Karpas-422 (cell line): ENCODE measurements at regions not wholly inside any gene's neighbourhood (a gene's known extent, or its start where the extent isn't known, plus 50 kb on each side); places are given as distances from the start of the nearest gene placed in this dataset.
"Not testable (repeated sequence)": the region's sequence is repeated elsewhere in the genome, so short reads cannot be mapped to it uniquely, and the experiment has no call there.

Source experiments
- DNase-seq: peaks from one replicate; pipeline ENCODE4 v3.0.0-alpha.2; 2015
- H2AFZ ChIP-seq: fragments of 200-600 bp; sonication (generic); 2 replicates; pipeline ENCODE4 v1.6.1; 2014; ENCODE audit warnings: antibody characterized with exemption, low read length, mixed read lengths
- H3K27ac ChIP-seq: fragments of 200-600 bp; sonication (generic); 2 replicates; pipeline ENCODE4 v1.5.1; 2014; ENCODE audit warnings: mild to moderate bottlenecking, low read length, moderate library complexity
- H3K27me3 ChIP-seq: fragments of 200-600 bp; sonication (generic); 2 replicates; pipeline ENCODE4 v1.6.1; 2014; ENCODE audit warnings: low read length, mixed read lengths
- H3K36me3 ChIP-seq: fragments of 200-600 bp; sonication (generic); 2 replicates; pipeline ENCODE4 v1.6.1; 2014; ENCODE audit warnings: low read length, mixed read lengths; ENCODE audit not compliant: insufficient read depth
- H3K4me1 ChIP-seq: fragments of 200-600 bp; sonication (generic); 2 replicates; pipeline ENCODE4 v1.6.1; 2014; ENCODE audit warnings: mild to moderate bottlenecking, low read length, mixed read lengths
- H3K4me2 ChIP-seq: fragments of 200-600 bp; sonication (generic); 2 replicates; pipeline ENCODE4 v1.6.1; 2014; ENCODE audit warnings: low read length, low read depth, mild to moderate bottlenecking; ENCODE audit not compliant: poor library complexity, severe bottlenecking
- H3K4me3 ChIP-seq: fragments of 200-600 bp; sonication (generic); 2 replicates; pipeline ENCODE4 v1.5.1; 2014; ENCODE audit warnings: mild to moderate bottlenecking, antibody characterized with exemption, low read length, mixed read lengths
- H3K79me2 ChIP-seq: fragments of 200-600 bp; sonication (generic); 2 replicates; pipeline ENCODE4 v1.6.1; 2014; ENCODE audit warnings: mild to moderate bottlenecking, low read length, mixed read lengths
- H3K9ac ChIP-seq: fragments of 200-600 bp; sonication (generic); 2 replicates; pipeline ENCODE4 v1.6.0; 2014; ENCODE audit warnings: low read length
- H3K9me2 ChIP-seq: fragments of 200-600 bp; sonication (generic), shearing (Covaris generic); replicated peaks from 2 replicates; pipeline ENCODE4 v1.6.0; 2014; ENCODE audit warnings: mild to moderate bottlenecking, low read length, moderate library complexity; ENCODE audit not compliant: insufficient read depth
- H3K9me3 ChIP-seq: fragments of 300-700, 200-600 bp; sonication (generic); 2 replicates; pipeline ENCODE4 v1.6.1; 2014; ENCODE audit warnings: low read length, mixed read lengths
- H4K20me1 ChIP-seq: fragments of 200-600 bp; sonication (generic); 2 replicates; pipeline ENCODE4 v1.6.1; 2014; ENCODE audit warnings: mild to moderate bottlenecking, antibody characterized with exemption, low read length, low read depth; ENCODE audit not compliant: insufficient read depth

GRCh38 chr13:55615081-55615480 is 1525.6 kb upstream of the PRR20A start:
- Histone ChIP-seq H3K9ac (no peak overlapping the region), H3K4me1 (no peaks in the 10 kb centered on the region), H3K9me2 (no peaks in the 10 kb centered on the region), H3K27me3 (no peaks in the 10 kb centered on the region), H2AFZ (no peak overlapping the region), H3K4me2 (no peak overlapping the region), H4K20me1 (no peaks in the 10 kb centered on the region), H3K9me3 (peaks cover 24% of the 10 kb centered on the region), H3K27ac (no peak overlapping the region), H3K79me2 (no peaks in the 10 kb centered on the region), H3K36me3 (no peaks in the 10 kb centered on the region), H3K4me3 (no peak overlapping the region)
- DNase-seq: no peak

GRCh38 chr13:55617241-55617640 is 1523.5 kb upstream of the PRR20A start:
- Histone ChIP-seq H3K36me3 (no peaks in the 10 kb centered on the region), H3K27ac (no peak overlapping the region), H3K9me3 (peaks cover 28% of the 10 kb centered on the region), H3K9ac (no peak overlapping the region), H3K4me3 (no peak overlapping the region), H3K9me2 (no peaks in the 10 kb centered on the region), H4K20me1 (no peaks in the 10 kb centered on the region), H3K4me1 (no peaks in the 10 kb centered on the region), H3K27me3 (no peaks in the 10 kb centered on the region), H3K79me2 (no peaks in the 10 kb centered on the region), H2AFZ (no peak overlapping the region), H3K4me2 (no peak overlapping the region)
- DNase-seq: no peak

- no peaks in the 10 kb centered on the region for H3K79me2 ChIP-seq
- H3K4me2 ChIP-seq: no peak overlapping the region
- no peak overlapping the region for H2AFZ ChIP-seq
- H3K9me2 ChIP-seq: no peaks in the 10 kb centered on the region
- no peak overlapping the region for H3K4me3 ChIP-seq
- no peak for DNase-seq
- no peaks in the 10 kb centered on the region for H3K27me3 ChIP-seq
- no peaks in the 10 kb centered on the region for H3K36me3 ChIP-seq
- H3K27ac ChIP-seq: no peak overlapping the region
- no peak overlapping the region for H3K9ac ChIP-seq
- no peaks in the 10 kb centered on the region for H3K4me1 ChIP-seq
- peaks cover 41% of the 10 kb centered on the region for H3K9me3 ChIP-seq
- no peaks in the 10 kb centered on the region for H4K20me1 ChIP-seq
Observed at GRCh38 chr13:55627221-55627620, 1513.5 kb upstream of the PRR20A start.

GRCh38 chr13:55632402-55632801 is 1508.3 kb upstream of the PRR20A start:
- Histone ChIP-seq H3K4me3 (no peak overlapping the region), H3K4me1 (no peaks in the 10 kb centered on the region), H3K9me2 (no peaks in the 10 kb centered on the region), H3K27me3 (no peaks in the 10 kb centered on the region), H3K36me3 (no peaks in the 10 kb centered on the region), H3K9me3 (peaks cover 29% of the 10 kb centered on the region), H2AFZ (no peak overlapping the region), H4K20me1 (no peaks in the 10 kb centered on the region), H3K4me2 (no peak overlapping the region), H3K9ac (no peak overlapping the region), H3K79me2 (no peaks in the 10 kb centered on the region), H3K27ac (no peak overlapping the region)
- DNase-seq: no peak

DNA sequence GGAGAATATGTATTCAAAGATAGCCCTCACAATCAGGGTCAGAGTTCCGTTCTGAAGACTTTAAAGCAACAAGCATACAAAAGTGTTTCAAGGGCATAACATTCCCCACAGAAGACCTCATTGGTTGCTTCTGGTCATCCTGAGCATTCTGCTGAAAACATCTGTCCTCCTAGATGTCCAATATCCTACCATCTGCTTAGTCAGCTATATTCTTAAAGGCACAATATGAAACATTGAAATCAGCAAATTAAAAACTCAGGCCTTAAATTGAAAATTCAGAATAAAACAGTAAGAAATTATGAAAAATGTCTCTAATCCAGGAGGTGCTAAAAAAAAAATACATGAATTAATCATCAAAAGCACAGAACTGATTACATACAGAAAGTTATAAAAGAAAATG is 1491.2 kb upstream of the PRR20A start:
- H3K4me2 ChIP-seq: no peak overlapping the region
- H3K9ac ChIP-seq: no peak overlapping the region
- H3K9me3 ChIP-seq: peaks cover 20% of the 10 kb centered on the region
- H3K79me2 ChIP-seq: no peaks in the 10 kb centered on the region
- H4K20me1 ChIP-seq: no peaks in the 10 kb centered on the region
- H3K27me3 ChIP-seq: no peaks in the 10 kb centered on the region
- no peak for DNase-seq
- H3K4me1 ChIP-seq: no peaks in the 10 kb centered on the region
- no peak overlapping the region for H3K27ac ChIP-seq
- H2AFZ ChIP-seq: no peak overlapping the region
- H3K36me3 ChIP-seq: no peaks in the 10 kb centered on the region
- H3K4me3 ChIP-seq: no peak overlapping the region
- H3K9me2 ChIP-seq: no peaks in the 10 kb centered on the region

DNA sequence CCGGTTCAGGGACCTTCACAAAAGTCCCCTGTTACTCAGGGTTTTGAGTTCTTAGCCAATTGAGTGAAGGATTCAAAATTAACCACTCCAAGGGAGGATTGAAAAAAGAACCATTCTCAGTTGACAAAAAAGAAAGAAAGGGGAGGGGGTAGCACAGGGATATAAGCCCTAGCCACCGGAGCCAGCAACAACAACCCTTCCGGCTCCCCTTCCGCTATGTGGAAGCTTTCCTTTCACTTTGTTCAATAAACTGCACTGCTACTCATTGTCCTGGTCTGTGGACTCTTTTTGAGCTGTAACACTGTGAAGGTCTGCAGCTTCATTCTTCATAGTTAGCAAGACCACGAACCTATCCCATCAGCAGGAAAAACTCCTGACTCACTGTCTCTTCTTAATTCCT is 1488.1 kb upstream of the PRR20A start:
- Histone ChIP-seq H3K4me3 (no peak overlapping the region), H3K27me3 (no peaks in the 10 kb centered on the region), H3K9me2 (no peaks in the 10 kb centered on the region), H3K27ac (no peak overlapping the region), H3K4me1 (no peaks in the 10 kb centered on the region), H3K9ac (no peak overlapping the region), H3K9me3 (peaks cover 14% of the 10 kb centered on the region), H3K36me3 (no peaks in the 10 kb centered on the region), H4K20me1 (no peaks in the 10 kb centered on the region), H3K79me2 (no peaks in the 10 kb centered on the region), H3K4me2 (no peak overlapping the region), H2AFZ (no peak overlapping the region)
- DNase-seq: no peak

DNA sequence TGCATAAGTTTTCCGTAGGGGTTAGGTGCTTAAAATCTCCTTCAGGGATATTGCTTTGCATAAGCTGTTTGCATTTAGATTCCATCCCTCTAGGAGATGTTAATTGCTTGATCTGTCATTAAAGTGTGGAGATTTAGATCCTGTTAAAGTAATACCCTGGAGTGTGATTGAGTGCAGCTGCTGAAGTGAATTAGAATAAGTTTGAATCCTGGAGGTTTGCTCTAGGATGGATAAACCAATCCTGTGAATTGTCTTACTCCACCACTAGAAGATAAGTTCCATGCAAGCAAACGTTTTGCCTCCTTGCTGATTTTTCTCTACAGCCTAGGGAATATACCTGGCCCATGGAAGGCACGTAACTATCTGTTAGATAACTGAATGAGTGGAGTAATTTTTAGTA is 1487.2 kb upstream of the PRR20A start:
- H3K27ac ChIP-seq: no peak overlapping the region
- no peaks in the 10 kb centered on the region for H3K79me2 ChIP-seq
- H3K9ac ChIP-seq: no peak overlapping the region
- no peaks in the 10 kb centered on the region for H3K9me2 ChIP-seq
- H3K27me3 ChIP-seq: no peaks in the 10 kb centered on the region
- H3K9me3 ChIP-seq: peaks cover 14% of the 10 kb centered on the region
- no peak overlapping the region for H3K4me2 ChIP-seq
- H4K20me1 ChIP-seq: no peaks in the 10 kb centered on the region
- DNase-seq: no peak
- no peaks in the 10 kb centered on the region for H3K4me1 ChIP-seq
- H3K36me3 ChIP-seq: no peaks in the 10 kb centered on the region
- H3K4me3 ChIP-seq: no peak overlapping the region
- no peak overlapping the region for H2AFZ ChIP-seq

- no peak for DNase-seq
- H3K9me2 ChIP-seq: no peaks in the 10 kb centered on the region
- H3K9ac ChIP-seq: no peak overlapping the region
- no peak overlapping the region for H3K4me2 ChIP-seq
- H3K4me1 ChIP-seq: no peaks in the 10 kb centered on the region
- peaks cover 14% of the 10 kb centered on the region for H3K9me3 ChIP-seq
- no peaks in the 10 kb centered on the region for H3K36me3 ChIP-seq
- H3K4me3 ChIP-seq: no peak overlapping the region
- H2AFZ ChIP-seq: no peak overlapping the region
- H3K27me3 ChIP-seq: no peaks in the 10 kb centered on the region
- no peaks in the 10 kb centered on the region for H3K79me2 ChIP-seq
- no peak overlapping the region for H3K27ac ChIP-seq
- H4K20me1 ChIP-seq: no peaks in the 10 kb centered on the region
Observed at GRCh38 chr13:55654243-55654642, 1486.5 kb upstream of the PRR20A start.

GRCh38 chr13:55660264-55660663 is 1480.5 kb upstream of the PRR20A start:
- not testable (repeated sequence) for H4K20me1 ChIP-seq

More at GRCh38 chr13:55660264-55660663, 1480.5 kb upstream of the PRR20A start:
- H3K9ac ChIP-seq, H3K4me2 ChIP-seq, H3K79me2 ChIP-seq, H3K27ac ChIP-seq, H2AFZ ChIP-seq, H3K9me2 ChIP-seq, H3K4me1 ChIP-seq, H3K27me3 ChIP-seq, DNase-seq, H3K4me3 ChIP-seq, H3K36me3 ChIP-seq: not testable (repeated sequence)
- H3K9me3 ChIP-seq: peaks cover 13% of the 10 kb centered on the region
